Common myeloid progenitor, CD34-positive (primary cell): ENCODE measurements at regions not wholly inside any gene's neighbourhood (a gene's known extent, or its start where the extent isn't known, plus 50 kb on each side); places are given as distances from the start of the nearest gene placed in this dataset.

ENCODE experiments used
- CTCF ChIA-PET: fragments of 350-600 bp; sonication (Branson Sonifier 250); formaldehyde crosslinking; loops from one replicate; lab custom pipeline; 2021; ENCODE audit warnings: antibody characterized with exemption; lab: Charles Lee
- POLR2A ChIA-PET: fragments of 350-600 bp; sonication (Branson Sonifier 250); formaldehyde crosslinking; loops from one replicate; lab custom pipeline; 2021; ENCODE audit warnings: antibody characterized with exemption; lab: Charles Lee
- DNase-seq, 3 donors: peaks; one replicate each; pipeline versions ENCODE4 v3.0.0 to v3.0.0-alpha.2; 2013
- H3K27ac ChIP-seq, 2 experiments: 1 replicate in 1 of 2; 2 replicates in 1 of 2; pipeline ENCODE4 v1.7.0; 2013; ENCODE audit warnings: inconsistent platforms in 2 of 2, low read length in 2 of 2, mild to moderate bottlenecking in 2 of 2, low read depth in 1 of 2, moderate library complexity in 1 of 2; ENCODE audit not compliant: severe bottlenecking in 2 of 2, insufficient read depth in 1 of 2, poor library complexity in 1 of 2
- H3K27me3 ChIP-seq, 5 experiments: replicated peaks in 2 of 5; 1 replicate in 3 of 5; 2 replicates in 2 of 5; pipeline versions ENCODE4 v1.6.1 to v1.7.0; 2013; ENCODE audit warnings: low read length in 4 of 5, mild to moderate bottlenecking in 2 of 5, moderate library complexity in 2 of 5, inconsistent platforms in 1 of 5; ENCODE audit not compliant: insufficient read depth in 5 of 5, control insufficient read depth in 4 of 5
- H3K36me3 ChIP-seq, 4 experiments: 1 replicate in 2 of 4; 2 replicates in 2 of 4; pipeline versions ENCODE4 v1.6.1 to v1.7.0; 2013; ENCODE audit warnings: low read length in 3 of 4, control low read depth in 1 of 4, mild to moderate bottlenecking in 1 of 4; ENCODE audit not compliant: control insufficient read depth in 4 of 4, insufficient read depth in 4 of 4
- H3K4me1 ChIP-seq, 4 experiments: 1 replicate in 3 of 4; 2 replicates in 1 of 4; pipeline versions ENCODE4 v1.6.1 to v1.7.1; 2013; ENCODE audit warnings: low read length in 3 of 4, mild to moderate bottlenecking in 3 of 4, control low read depth in 1 of 4, inconsistent platforms in 1 of 4, moderate library complexity in 1 of 4; ENCODE audit not compliant: control insufficient read depth in 4 of 4, insufficient read depth in 4 of 4; ENCODE audit errors: control extremely low read depth in 1 of 4
- H3K4me3 ChIP-seq, 7 experiments: 1 replicate in 4 of 7; 2 replicates in 3 of 7; pipeline versions ENCODE4 v1.5.1 to v1.7.0; 2013; ENCODE audit warnings: mild to moderate bottlenecking in 7 of 7, low read length in 6 of 7, moderate library complexity in 6 of 7, inconsistent platforms in 2 of 7, low read depth in 2 of 7, control low read depth in 1 of 7; ENCODE audit not compliant: insufficient read depth in 4 of 7, control insufficient read depth in 1 of 7; ENCODE audit errors: extremely low read depth in 1 of 7
- H3K9me3 ChIP-seq, 5 experiments: 1 replicate in 4 of 5; 2 replicates in 1 of 5; pipeline versions ENCODE4 v1.6.1 to v1.7.1; 2013; ENCODE audit warnings: low read length in 4 of 5, mild to moderate bottlenecking in 2 of 5, inconsistent platforms in 1 of 5, low read depth in 1 of 5, moderate library complexity in 1 of 5; ENCODE audit not compliant: control insufficient read depth in 4 of 5, insufficient read depth in 2 of 5; ENCODE audit errors: control extremely low read depth in 1 of 5
- WGBS: methylation state at CpG from one replicate; pipeline ENCODE4 v1.1.5; 2013; ENCODE audit not compliant: insufficient coverage; 5-methylcytosine and 5-hydroxymethylcytosine counted together

- Histone ChIP-seq H3K27me3 (no peaks in the 10 kb centered on the region), H3K27ac (no peak overlapping the region), H3K9me3 (no peaks in the 10 kb centered on the region), H3K36me3 (no peaks in the 10 kb centered on the region), H3K4me3 (no peak overlapping the region), H3K4me1 (no peaks in the 10 kb centered on the region)
- ChIA-PET POLR2A (no interaction called here), CTCF (no interaction called here)
- no CpG with 5 or more reads among the region's 2 CpGs for WGBS
- DNase-seq, result no peak
Measured at GRCh38 chr13:74479124-74479523, 344.9 kb upstream of the KLF12 start.

- Histone ChIP-seq H3K27me3 (no peaks in the 10 kb centered on the region), H3K9me3 (no peaks in the 10 kb centered on the region), H3K27ac (no peak overlapping the region), H3K4me1 (no peaks in the 10 kb centered on the region), H3K4me3 (no peak overlapping the region), H3K36me3 (no peaks in the 10 kb centered on the region)
- ChIA-PET POLR2A (no interaction called here), CTCF (no interaction called here)
- DNase-seq, result no peak
Measured at GRCh38 chr13:74476788-74477187, 342.6 kb upstream of the KLF12 start.

GRCh38 chr13:74476365-74476764 lies 342.2 kb upstream of the KLF12 start:
- no peaks in the 10 kb centered on the region for H3K36me3 ChIP-seq
- H3K27ac ChIP-seq, result no peak overlapping the region
- H3K27me3 ChIP-seq, result no peaks in the 10 kb centered on the region
- POLR2A ChIA-PET, result interaction anchor here (0.6 kb wide), 1 partner anchor 11 kb away, joined by 3 read pairs; no protein-coding TSS in a partner anchor
- no peaks in the 10 kb centered on the region for H3K4me1 ChIP-seq
- no peaks in the 10 kb centered on the region for H3K9me3 ChIP-seq
- no peak for DNase-seq
- CTCF ChIA-PET, result no interaction called here
- no peak overlapping the region for H3K4me3 ChIP-seq
- WGBS, result no CpG with 5 or more reads among the region's 1 CpG

- Histone ChIP-seq H3K36me3 (no peaks in the 10 kb centered on the region), H3K27me3 (no peaks in the 10 kb centered on the region), H3K27ac (no peak overlapping the region), H3K9me3 (peaks cover 0 to 3% (median 0%) of the 10 kb centered on the region in 5 experiments), H3K4me1 (no peaks in the 10 kb centered on the region), H3K4me3 (no peak overlapping the region)
- ChIA-PET POLR2A (no interaction called here), CTCF (interaction anchor here (1.1 kb wide), 1 partner anchor 17 kb away, joined by 3 read pairs; no protein-coding TSS in a partner anchor)
- no peak for DNase-seq
Measured at GRCh38 chr13:74466864-74467263, 332.7 kb upstream of the KLF12 start.

- H3K4me1 ChIP-seq, result no peaks in the 10 kb centered on the region
- POLR2A ChIA-PET, result no interaction called here
- no peaks in the 10 kb centered on the region for H3K27me3 ChIP-seq
- no peaks in the 10 kb centered on the region for H3K36me3 ChIP-seq
- peaks cover 0 to 3% (median 0%) of the 10 kb centered on the region in 5 experiments for H3K9me3 ChIP-seq
- H3K4me3 ChIP-seq, result no peak overlapping the region
- 95% methylated on average over 2 of the region's 2 CpGs for WGBS
- H3K27ac ChIP-seq, result no peak overlapping the region
- DNase-seq, result no peak
- CTCF ChIA-PET, result interaction anchor here (1.1 kb wide), 1 partner anchor 12 kb away, joined by 3 read pairs; no protein-coding TSS in a partner anchor
Measured at GRCh38 chr13:74466020-74466419, 331.8 kb upstream of the KLF12 start.

- no peak for DNase-seq
- H3K9me3 ChIP-seq, result peaks cover 0 to 3% (median 0%) of the 10 kb centered on the region in 5 experiments
- no peak overlapping the region for H3K27ac ChIP-seq
- no peaks in the 10 kb centered on the region for H3K36me3 ChIP-seq
- no peak overlapping the region for H3K4me3 ChIP-seq
- no peaks in the 10 kb centered on the region for H3K4me1 ChIP-seq
- POLR2A ChIA-PET, result interaction anchor here (0.6 kb wide), 1 partner anchor 11 kb away, joined by 3 read pairs; no protein-coding TSS in a partner anchor
- no peaks in the 10 kb centered on the region for H3K27me3 ChIP-seq
- WGBS, result 100% methylated on average over 2 of the region's 2 CpGs
- CTCF ChIA-PET, result interaction anchor here (1.1 kb wide), 1 partner anchor 11 kb away, joined by 3 read pairs; no protein-coding TSS in a partner anchor
Measured at GRCh38 chr13:74465271-74465670, 331.1 kb upstream of the KLF12 start.

- ChIA-PET POLR2A (interaction anchor here (0.6 kb wide), 1 partner anchor 11 kb away, joined by 3 read pairs; no protein-coding TSS in a partner anchor), CTCF (interaction anchor here (1.1 kb wide), 1 partner anchor 10 kb away, joined by 3 read pairs; no protein-coding TSS in a partner anchor)
- Histone ChIP-seq H3K27ac (no peak overlapping the region), H3K36me3 (no peaks in the 10 kb centered on the region), H3K4me1 (no peaks in the 10 kb centered on the region), H3K9me3 (peaks cover 0 to 3% (median 0%) of the 10 kb centered on the region in 5 experiments), H3K27me3 (no peaks in the 10 kb centered on the region), H3K4me3 (no peak overlapping the region)
- no peak for DNase-seq
- WGBS, result 96% methylated on average over 3 of the region's 3 CpGs
Measured at GRCh38 chr13:74464670-74465069, 330.5 kb upstream of the KLF12 start.
